Frontal cortex (tissue), 3 donors: ENCODE measurements at regions not wholly inside any gene's neighbourhood (a gene's known extent, or its start where the extent isn't known, plus 50 kb on each side); places are given as distances from the start of the nearest gene placed in this dataset.
"Not testable (repeated sequence)": the region's sequence is repeated elsewhere in the genome, so short reads cannot be mapped to it uniquely, and the experiment has no call there.

Experiments
- DNase-seq, 2 donors: peaks; one replicate each; pipeline ENCODE4 v3.0.0; 2012; ENCODE audit warnings: low spot score in 2 of 2
- FAIRE-seq: peaks from 2 replicates; lab custom pipeline; 2012; peaks lifted over from hg19 to GRCh38; lab: Jason Lieb, UNC
- donor health status: control.
- donor health status: control.
- donor health status: control.

GRCh38 chr9:13845460-13845859 is 468.5 kb downstream of the NFIB start:
- FAIRE-seq (no peak), DNase-seq (no peak)

- DNase-seq (no peak), FAIRE-seq (no peak)
These were observed 472.0 kb downstream of the NFIB start for GRCh38 chr9:13841746-13842462.

GRCh38 chr9:13832446-13832845 is 481.5 kb downstream of the NFIB start:
- no peak for FAIRE-seq
- no peak for DNase-seq

GRCh38 chr9:13823026-13823425 is 490.9 kb downstream of the NFIB start:
- DNase-seq (no peak), FAIRE-seq (no peak)

GRCh38 chr9:13817754-13818278 is 496.1 kb downstream of the NFIB start:
- FAIRE-seq: peak; percentile 79
- DNase-seq: no peak

- FAIRE-seq: no peak
- no peak for DNase-seq
These were observed 497.1 kb downstream of the NFIB start for GRCh38 chr9:13816837-13817236.

GRCh38 chr9:13814647-13815400 is 499.1 kb downstream of the NFIB start:
- FAIRE-seq: no peak
- DNase-seq: no peak

- DNase-seq: no peak
- FAIRE-seq: no peak
These were observed 502.1 kb downstream of the NFIB start for GRCh38 chr9:13811876-13812275.

GRCh38 chr9:13810510-13810909 is 503.4 kb downstream of the NFIB start:
- FAIRE-seq (no peak), DNase-seq (no peak)

- DNase-seq (no peak), FAIRE-seq (no peak)
These were observed 504.5 kb downstream of the NFIB start for GRCh38 chr9:13809401-13809800.

- no peak for FAIRE-seq
These were observed 506.8 kb downstream of the NFIB start for GRCh38 chr9:13807118-13807517.

GRCh38 chr9:13806714-13807113 is 507.2 kb downstream of the NFIB start:
- FAIRE-seq: no peak
- no peak for DNase-seq

More at GRCh38 chr9:13807118-13807517, 506.8 kb downstream of the NFIB start:
- no peak for DNase-seq

GRCh38 chr9:13805546-13805945 is 508.4 kb downstream of the NFIB start:
- FAIRE-seq (no peak), DNase-seq (no peak)

- DNase-seq (no peak), FAIRE-seq (no peak)
These were observed 509.4 kb downstream of the NFIB start for GRCh38 chr9:13804532-13804931.

GRCh38 chr9:13800776-13801175 is 513.2 kb downstream of the NFIB start:
- FAIRE-seq (no peak), DNase-seq (no peak)

GRCh38 chr9:13797701-13798100 is 516.2 kb downstream of the NFIB start:
- DNase-seq, FAIRE-seq: not testable (repeated sequence)

- DNase-seq (no peak), FAIRE-seq (no peak)
These were observed 512.3 kb upstream of the MPDZ start for GRCh38 chr9:13791816-13792215.

- DNase-seq: no peak
- FAIRE-seq: no peak
These were observed 510.6 kb upstream of the MPDZ start for GRCh38 chr9:13790055-13790454.

- FAIRE-seq (no peak), DNase-seq (peak in 1 of 2 donors; percentile 9)
These were observed 507.8 kb upstream of the MPDZ start for GRCh38 chr9:13787234-13787833.

GRCh38 chr9:13786711-13787110 is 507.2 kb upstream of the MPDZ start:
- DNase-seq (no peak), FAIRE-seq (no peak)

GRCh38 chr9:13786131-13786530 is 506.6 kb upstream of the MPDZ start:
- no peak for FAIRE-seq
- DNase-seq: no peak
